IMR-90 (cell line): ENCODE measurements at regions not wholly inside any gene's neighbourhood (a gene's known extent, or its start where the extent isn't known, plus 50 kb on each side); places are given as distances from the start of the nearest gene placed in this dataset.
"Not testable (repeated sequence)": the region's sequence is repeated elsewhere in the genome, so short reads cannot be mapped to it uniquely, and the experiment has no call there.

Experiments used
- CEBPB ChIP-seq: IDR thresholded peaks from 2 replicates; pipeline ENCODE4 v1.6.1; 2012; ENCODE audit warnings: low read depth, low read length, improper control_type of control experiment
- CHD1 ChIP-seq: IDR thresholded peaks from 2 replicates; pipeline ENCODE4 v1.6.1; 2012; ENCODE audit warnings: low read depth, low read length, improper control_type of control experiment
- MAFK ChIP-seq: IDR thresholded peaks from 2 replicates; pipeline ENCODE4 v1.6.1; 2012; ENCODE audit warnings: low read depth, low read length, improper control_type of control experiment
- MAZ ChIP-seq: IDR thresholded peaks from 2 replicates; pipeline ENCODE4 v1.6.1; 2012; ENCODE audit warnings: low read depth, mild to moderate bottlenecking, low read length, improper control_type of control experiment, moderate library complexity, borderline replicate concordance
- MXI1 ChIP-seq: IDR thresholded peaks from 2 replicates; pipeline ENCODE4 v1.6.1; 2012; ENCODE audit warnings: low read depth, mild to moderate bottlenecking, low read length, moderate library complexity, borderline replicate concordance
- POLR2A ChIP-seq: IDR thresholded peaks from 2 replicates; pipeline ENCODE4 v1.6.1; 2012; ENCODE audit warnings: mild to moderate bottlenecking, low read depth, low read length
- RAD21 ChIP-seq: IDR thresholded peaks from 2 replicates; pipeline ENCODE4 v1.6.1; 2012; ENCODE audit warnings: low read length, improper control_type of control experiment
- RCOR1 ChIP-seq: IDR thresholded peaks from 2 replicates; pipeline ENCODE4 v1.6.1; 2012; ENCODE audit warnings: mild to moderate bottlenecking, low read length, improper control_type of control experiment; ENCODE audit not compliant: insufficient replicate concordance
- RFX5 ChIP-seq: IDR thresholded peaks from 2 replicates; pipeline ENCODE4 v1.8.0; 2012; ENCODE audit warnings: low read depth, mild to moderate bottlenecking, low read length, moderate library complexity
- SMC3 ChIP-seq: fragments of 150-350 bp; IDR thresholded peaks from 2 replicates; pipeline ENCODE4 v1.6.1; 2016; ENCODE audit warnings: low read depth, mild to moderate bottlenecking, antibody characterized with exemption, low read length, moderate library complexity
- USF2 ChIP-seq: fragments of 150-350 bp; IDR thresholded peaks from 2 replicates; pipeline ENCODE4 v1.6.1; 2017; ENCODE audit warnings: mild to moderate bottlenecking, antibody characterized with exemption, low read length, low read depth
- TF ChIP-seq, protein P1 (sequence below): conservative IDR thresholded peaks from 2 replicates; pipeline ENCODE4 v1.5.1; 2012; ENCODE audit warnings: mild to moderate bottlenecking, low read depth, low read length, improper control_type of control experiment
- TF ChIP-seq, protein P2 (sequence below): fragments of 150-350 bp; IDR thresholded peaks from 2 replicates; pipeline ENCODE4 v1.6.1; 2016; ENCODE audit warnings: low read depth, mild to moderate bottlenecking, low read length, moderate library complexity, borderline replicate concordance

GRCh38 chr1:60845659-60846058 lies 236.7 kb upstream of the NFIA start:
- TF ChIP-seq RAD21, CEBPB, SMC3, POLR2A, MXI1, USF2, MAFK, CHD1, RCOR1, RFX5, MAZ: not testable (repeated sequence)
- TF ChIP-seq, protein P1, sequence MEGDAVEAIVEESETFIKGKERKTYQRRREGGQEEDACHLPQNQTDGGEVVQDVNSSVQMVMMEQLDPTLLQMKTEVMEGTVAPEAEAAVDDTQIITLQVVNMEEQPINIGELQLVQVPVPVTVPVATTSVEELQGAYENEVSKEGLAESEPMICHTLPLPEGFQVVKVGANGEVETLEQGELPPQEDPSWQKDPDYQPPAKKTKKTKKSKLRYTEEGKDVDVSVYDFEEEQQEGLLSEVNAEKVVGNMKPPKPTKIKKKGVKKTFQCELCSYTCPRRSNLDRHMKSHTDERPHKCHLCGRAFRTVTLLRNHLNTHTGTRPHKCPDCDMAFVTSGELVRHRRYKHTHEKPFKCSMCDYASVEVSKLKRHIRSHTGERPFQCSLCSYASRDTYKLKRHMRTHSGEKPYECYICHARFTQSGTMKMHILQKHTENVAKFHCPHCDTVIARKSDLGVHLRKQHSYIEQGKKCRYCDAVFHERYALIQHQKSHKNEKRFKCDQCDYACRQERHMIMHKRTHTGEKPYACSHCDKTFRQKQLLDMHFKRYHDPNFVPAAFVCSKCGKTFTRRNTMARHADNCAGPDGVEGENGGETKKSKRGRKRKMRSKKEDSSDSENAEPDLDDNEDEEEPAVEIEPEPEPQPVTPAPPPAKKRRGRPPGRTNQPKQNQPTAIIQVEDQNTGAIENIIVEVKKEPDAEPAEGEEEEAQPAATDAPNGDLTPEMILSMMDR = not testable (repeated sequence)
- TF ChIP-seq, protein P2, sequence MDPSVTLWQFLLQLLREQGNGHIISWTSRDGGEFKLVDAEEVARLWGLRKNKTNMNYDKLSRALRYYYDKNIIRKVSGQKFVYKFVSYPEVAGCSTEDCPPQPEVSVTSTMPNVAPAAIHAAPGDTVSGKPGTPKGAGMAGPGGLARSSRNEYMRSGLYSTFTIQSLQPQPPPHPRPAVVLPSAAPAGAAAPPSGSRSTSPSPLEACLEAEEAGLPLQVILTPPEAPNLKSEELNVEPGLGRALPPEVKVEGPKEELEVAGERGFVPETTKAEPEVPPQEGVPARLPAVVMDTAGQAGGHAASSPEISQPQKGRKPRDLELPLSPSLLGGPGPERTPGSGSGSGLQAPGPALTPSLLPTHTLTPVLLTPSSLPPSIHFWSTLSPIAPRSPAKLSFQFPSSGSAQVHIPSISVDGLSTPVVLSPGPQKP = not testable (repeated sequence)
